MCF 10A (cell line): ENCODE measurements at regions not wholly inside any gene's neighbourhood (a gene's known extent, or its start where the extent isn't known, plus 50 kb on each side); places are given as distances from the start of the nearest gene placed in this dataset.

Experiments
- BruUV-seq: library from RNA; stranded (reverse); fragments of 400-500 nt; replicated peaks from 2 replicates; lab custom pipeline; 2021; lab: Mats Ljungman, UMichigan
- CTCF ChIA-PET: fragments of 300-600 bp; sonication (Branson Sonifier 250); formaldehyde crosslinking; extraction: SDS; loops from one replicate; lab custom pipeline; 2021; ENCODE audit warnings: antibody characterized with exemption, inconsistent platforms; lab: Yijun Ruan, JAX
- POLR2A ChIA-PET: fragments of 300-600, 350-650 bp; sonication (Branson Sonifier 250); formaldehyde crosslinking; extraction: SDS; loops from one replicate; lab custom pipeline; 2020; ENCODE audit warnings: antibody characterized with exemption, inconsistent platforms; lab: Yijun Ruan, JAX
- DNase-seq: peaks from one replicate; pipeline ENCODE4 v3.0.0-alpha.2; 2018; ENCODE audit not compliant: unreplicated experiment
- H3K27ac Mint-ChIP-seq: one replicate; pipeline ENCODE4 v1.8.0; 2022; ENCODE audit warnings: mild to moderate bottlenecking, low read depth, mixed read lengths; ENCODE audit not compliant: unreplicated experiment
- H3K27me3 Mint-ChIP-seq: one replicate; pipeline ENCODE4 v1.8.0; 2022; ENCODE audit warnings: mixed read lengths; ENCODE audit not compliant: insufficient read depth, unreplicated experiment
- H3K36me3 Mint-ChIP-seq: one replicate; pipeline ENCODE4 v1.8.0; 2022; ENCODE audit warnings: mild to moderate bottlenecking, moderate library complexity, mixed read lengths; ENCODE audit not compliant: insufficient read depth, unreplicated experiment
- H3K4me1 Mint-ChIP-seq: one replicate; pipeline ENCODE4 v1.8.0; 2022; ENCODE audit warnings: mixed read lengths; ENCODE audit not compliant: insufficient read depth, unreplicated experiment
- H3K4me3 Mint-ChIP-seq: one replicate; pipeline ENCODE4 v1.8.0; 2022; ENCODE audit warnings: mild to moderate bottlenecking, moderate library complexity, mixed read lengths; ENCODE audit not compliant: unreplicated experiment
- H3K9me3 Mint-ChIP-seq: one replicate; pipeline ENCODE4 v1.8.0; 2022; ENCODE audit warnings: mixed read lengths; ENCODE audit not compliant: unreplicated experiment
- intact Hi-C: fragments of 100-400 bp; cut with micrococcal nuclease; formaldehyde crosslinking; loops from 2 replicates; pipeline ENCODE4 v1.14.1; 2022
- TF ChIP-seq, protein P1 (sequence below): fragments of 200-600 bp; IDR thresholded peaks from one replicate; pipeline ENCODE4 v1.8.0; 2022; ENCODE audit warnings: antibody characterized with exemption, mild to moderate bottlenecking; ENCODE audit not compliant: unreplicated experiment

DNA sequence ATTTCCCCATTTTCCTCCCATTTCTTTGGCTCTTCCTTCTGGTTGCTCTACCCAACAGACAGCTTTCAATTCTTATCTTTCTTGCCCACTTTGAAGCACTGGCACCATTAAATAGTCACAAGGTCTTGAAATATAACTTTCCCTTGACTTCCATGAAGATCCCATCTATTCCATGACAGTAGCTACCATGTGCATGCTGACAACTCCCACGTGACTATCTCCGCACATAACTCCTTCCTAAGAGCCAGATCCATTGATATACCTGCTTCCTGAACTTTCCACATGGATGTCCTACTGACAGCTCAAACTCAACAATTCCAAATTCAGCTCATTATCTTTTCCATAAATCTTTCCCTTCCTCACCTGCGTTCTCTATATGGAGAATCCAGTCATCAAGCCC is 101.4 kb downstream of the RIN2 start:
- peaks cover 19% of the 10 kb centered on the region for H3K4me1 Mint-ChIP-seq
- CTCF ChIA-PET = interaction anchor here (0.5 to 3.1 kb wide), 4 partner anchors 31 to 1691 kb away, joined by 3 to 14 read pairs (median 5); no protein-coding TSS in a partner anchor
- no peak overlapping the region for H3K4me3 Mint-ChIP-seq
- peaks cover 20% of the 10 kb centered on the region for H3K9me3 Mint-ChIP-seq
- TF ChIP-seq, protein P1, sequence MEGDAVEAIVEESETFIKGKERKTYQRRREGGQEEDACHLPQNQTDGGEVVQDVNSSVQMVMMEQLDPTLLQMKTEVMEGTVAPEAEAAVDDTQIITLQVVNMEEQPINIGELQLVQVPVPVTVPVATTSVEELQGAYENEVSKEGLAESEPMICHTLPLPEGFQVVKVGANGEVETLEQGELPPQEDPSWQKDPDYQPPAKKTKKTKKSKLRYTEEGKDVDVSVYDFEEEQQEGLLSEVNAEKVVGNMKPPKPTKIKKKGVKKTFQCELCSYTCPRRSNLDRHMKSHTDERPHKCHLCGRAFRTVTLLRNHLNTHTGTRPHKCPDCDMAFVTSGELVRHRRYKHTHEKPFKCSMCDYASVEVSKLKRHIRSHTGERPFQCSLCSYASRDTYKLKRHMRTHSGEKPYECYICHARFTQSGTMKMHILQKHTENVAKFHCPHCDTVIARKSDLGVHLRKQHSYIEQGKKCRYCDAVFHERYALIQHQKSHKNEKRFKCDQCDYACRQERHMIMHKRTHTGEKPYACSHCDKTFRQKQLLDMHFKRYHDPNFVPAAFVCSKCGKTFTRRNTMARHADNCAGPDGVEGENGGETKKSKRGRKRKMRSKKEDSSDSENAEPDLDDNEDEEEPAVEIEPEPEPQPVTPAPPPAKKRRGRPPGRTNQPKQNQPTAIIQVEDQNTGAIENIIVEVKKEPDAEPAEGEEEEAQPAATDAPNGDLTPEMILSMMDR = no peak
- no peak for DNase-seq
- POLR2A ChIA-PET = interaction anchor here (0.6 to 0.7 kb wide), 3 partner anchors 76 to 138 kb away, joined by 3 read pairs; no protein-coding TSS in a partner anchor
- no peaks in the 10 kb centered on the region for H3K36me3 Mint-ChIP-seq
- intact Hi-C loops = no loop called here
- H3K27ac Mint-ChIP-seq = no peak overlapping the region
- BruUV-seq = no TSS peak
- H3K27me3 Mint-ChIP-seq = no peaks in the 10 kb centered on the region

DNA sequence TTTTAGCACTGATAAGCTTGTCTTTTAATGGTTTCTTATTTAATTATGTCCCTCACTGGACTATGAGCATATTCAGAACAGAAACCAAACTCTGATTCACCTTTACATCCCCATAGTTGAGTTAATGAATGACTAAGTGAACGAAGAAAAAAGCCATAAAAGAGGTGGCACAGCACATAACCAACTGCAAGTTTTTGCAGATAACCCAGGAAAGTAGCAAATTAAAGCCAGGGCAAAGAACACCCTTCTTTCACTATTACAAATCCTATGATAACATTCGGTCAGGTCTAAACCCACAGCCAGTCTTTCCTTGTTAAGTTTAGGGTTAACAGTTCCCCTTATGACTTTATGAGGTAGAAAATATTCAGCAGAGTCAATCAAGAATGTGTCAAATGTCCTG is 102.7 kb downstream of the RIN2 start:
- H3K27me3 Mint-ChIP-seq = no peaks in the 10 kb centered on the region
- no TSS peak for BruUV-seq
- POLR2A ChIA-PET = no interaction called here
- TF ChIP-seq, protein P1 = no peak
- no peak for DNase-seq
- no peak overlapping the region for H3K4me3 Mint-ChIP-seq
- H3K4me1 Mint-ChIP-seq = peaks cover 19% of the 10 kb centered on the region
- no peaks in the 10 kb centered on the region for H3K36me3 Mint-ChIP-seq
- H3K9me3 Mint-ChIP-seq = peaks cover 20% of the 10 kb centered on the region
- intact Hi-C loops = no loop called here
- no peak overlapping the region for H3K27ac Mint-ChIP-seq
- CTCF ChIA-PET = interaction anchor here (0.6 to 3.1 kb wide), 3 partner anchors 33 to 134 kb away, joined by 3 to 14 read pairs (median 3); no protein-coding TSS in a partner anchor

DNA sequence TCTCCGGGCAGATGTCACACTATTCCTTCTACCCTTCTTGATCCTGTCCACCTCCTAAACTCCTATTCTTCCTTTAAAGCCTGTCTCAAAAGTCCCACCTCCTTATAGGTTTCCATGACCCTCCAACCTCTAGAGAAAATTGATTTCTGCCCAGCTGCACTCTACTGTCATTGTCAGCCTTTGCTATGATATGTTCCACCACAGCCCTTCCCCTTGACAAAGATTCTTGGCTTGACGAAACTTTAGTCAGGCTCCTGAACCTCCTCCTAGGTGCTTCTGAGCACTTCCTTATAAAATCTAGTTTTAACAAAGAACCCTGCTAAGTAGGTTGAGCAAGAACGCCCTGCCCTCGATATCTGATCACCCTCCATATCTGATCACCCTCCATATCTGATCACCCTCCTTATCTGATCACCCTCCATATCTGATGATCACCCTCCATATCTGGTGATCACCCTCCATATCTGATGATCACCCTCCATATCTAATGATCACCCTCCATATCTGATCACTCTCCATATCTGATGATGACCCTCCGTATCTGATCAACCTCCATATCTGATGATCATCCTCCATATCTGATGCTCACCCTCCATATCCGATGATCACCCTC is 103.2 kb downstream of the RIN2 start:
- no TSS peak for BruUV-seq
- TF ChIP-seq, protein P1 = no peak
- Mint-ChIP-seq H3K27ac (no peak overlapping the region), H3K27me3 (no peaks in the 10 kb centered on the region), H3K36me3 (no peaks in the 10 kb centered on the region), H3K4me3 (no peak overlapping the region), H3K4me1 (peaks cover 17% of the 10 kb centered on the region), H3K9me3 (peaks cover 20% of the 10 kb centered on the region)
- CTCF ChIA-PET = no interaction called here
- intact Hi-C loops = no loop called here
- POLR2A ChIA-PET = no interaction called here
- no peak for DNase-seq

DNA sequence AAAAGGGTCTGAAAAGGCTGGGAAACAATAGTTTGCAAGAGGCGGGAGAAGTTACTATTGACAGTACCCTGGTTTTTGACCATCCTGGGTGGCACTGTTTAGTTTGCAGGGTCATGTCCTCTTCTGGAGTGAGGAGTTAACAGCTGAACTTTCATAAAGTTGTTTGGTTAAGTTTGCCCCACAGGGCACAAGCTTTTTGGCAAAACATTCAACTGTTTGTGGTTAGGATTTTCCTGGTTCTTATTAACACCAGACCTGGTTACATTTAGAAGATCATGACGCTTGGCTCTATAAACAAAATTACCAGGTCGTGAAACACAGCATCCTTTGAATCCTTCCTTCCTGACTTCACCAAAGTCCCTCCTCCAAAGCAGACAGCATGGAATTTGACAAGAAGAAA is 106.1 kb downstream of the RIN2 start:
- Mint-ChIP-seq H3K9me3 (peaks cover 28% of the 10 kb centered on the region), H3K36me3 (no peaks in the 10 kb centered on the region), H3K4me3 (no peak overlapping the region), H3K4me1 (peaks cover 17% of the 10 kb centered on the region), H3K27ac (no peak overlapping the region), H3K27me3 (no peaks in the 10 kb centered on the region)
- CTCF ChIA-PET = interaction anchor here (0.6 to 1.8 kb wide), 5 partner anchors 9 to 58 kb away, joined by 3 to 6 read pairs (median 3); no protein-coding TSS in a partner anchor
- no TSS peak for BruUV-seq
- TF ChIP-seq, protein P1 = no peak
- intact Hi-C loops = no loop called here
- POLR2A ChIA-PET = interaction anchor here (0.6 to 0.7 kb wide), 2 partner anchors 9 to 74 kb away, joined by 3 read pairs; no protein-coding TSS in a partner anchor
- no peak for DNase-seq
